Endothelial cell of umbilical vein (primary cell): ENCODE measurements at regions not wholly inside any gene's neighbourhood (a gene's known extent, or its start where the extent isn't known, plus 50 kb on each side); places are given as distances from the start of the nearest gene placed in this dataset.

Source experiments
- BruUV-seq: library from RNA; stranded (reverse); fragments of 400-500 nt; replicated peaks from 2 replicates; lab custom pipeline; 2021; lab: Mats Ljungman, UMichigan
- CTCF ChIA-PET: fragments of 300-600, 350-600 bp; sonication (Branson Sonifier 250); formaldehyde crosslinking; loops from one replicate; lab custom pipeline; 2021; ENCODE audit warnings: antibody characterized with exemption, inconsistent platforms; lab: Charles Lee
- POLR2A ChIA-PET: fragments of 300-600, 350-600 bp; sonication (Branson Sonifier 250); formaldehyde crosslinking; loops from one replicate; lab custom pipeline; 2021; ENCODE audit warnings: antibody characterized with exemption, inconsistent platforms; lab: Charles Lee
- DNase-seq: peaks from one replicate; pipeline ENCODE4 v3.0.0-alpha.2; 2011; ENCODE audit warnings: low read depth, low spot score
- FAIRE-seq: peaks from 2 replicates; lab custom pipeline; 2011; peaks lifted over from hg19 to GRCh38; lab: Jason Lieb, UNC
- H2AFZ ChIP-seq: 2 replicates; pipeline ENCODE4 v1.6.0; 2012; ENCODE audit warnings: low read depth, low read length, control low read depth, inconsistent platforms
- H3K27ac ChIP-seq: 2 replicates; pipeline ENCODE4 v1.5.1; 2011; ENCODE audit warnings: low read depth, mild to moderate bottlenecking, control low read depth, low read length, moderate library complexity; ENCODE audit not compliant: insufficient read depth
- H3K27me3 ChIP-seq, 2 experiments: 2 replicates each; pipeline versions ENCODE4 v1.6.0 to v1.6.1; 2011; ENCODE audit warnings: low read length in 2 of 2, mixed read lengths in 1 of 2; ENCODE audit not compliant: control insufficient read depth in 2 of 2, insufficient read depth in 2 of 2
- H3K36me3 ChIP-seq, 2 experiments: 2 replicates in 1 of 2; 3 replicates in 1 of 2; pipeline ENCODE4 v1.5.1; 2011; ENCODE audit warnings: low read length in 2 of 2, mild to moderate bottlenecking in 1 of 2, moderate library complexity in 1 of 2; ENCODE audit not compliant: control insufficient read depth in 2 of 2, insufficient read depth in 2 of 2; ENCODE audit errors: extremely low read depth in 1 of 2
- H3K4me1 ChIP-seq: 3 replicates; pipeline ENCODE4 v1.5.1; 2011; ENCODE audit warnings: mild to moderate bottlenecking, low read length; ENCODE audit not compliant: control insufficient read depth, insufficient read depth; ENCODE audit errors: extremely low read depth
- H3K4me2 ChIP-seq: 2 replicates; pipeline ENCODE4 v1.6.1; 2011; ENCODE audit warnings: low read length, control low read depth, mixed read lengths; ENCODE audit not compliant: insufficient read depth
- H3K4me3 ChIP-seq, 3 experiments: fragments of 200-600 bp in 1 of 3; sonication (generic), shearing (Covaris generic) in 1 of 3; replicated peaks in 1 of 3; 2 replicates each; pipeline ENCODE4 v1.5.1; 2011 to 2016; ENCODE audit warnings: control low read depth in 3 of 3, low read length in 3 of 3, mild to moderate bottlenecking in 2 of 3, inconsistent platforms in 1 of 3, low read depth in 1 of 3, moderate library complexity in 1 of 3; ENCODE audit not compliant: insufficient read depth in 1 of 3
- H3K79me2 ChIP-seq: 2 replicates; pipeline ENCODE4 v1.6.0; 2012; ENCODE audit warnings: low read length, inconsistent platforms; ENCODE audit not compliant: control insufficient read depth, insufficient read depth
- H3K9ac ChIP-seq: replicated peaks from 2 replicates; pipeline ENCODE3; 2011; ENCODE audit warnings: low read length, control low read depth; ENCODE audit not compliant: insufficient read depth; ENCODE audit errors: extremely low read depth
- H3K9me1 ChIP-seq: replicated peaks from 3 replicates; pipeline ENCODE4 v1.6.0; 2011; ENCODE audit warnings: mild to moderate bottlenecking, low read length; ENCODE audit not compliant: control insufficient read depth, insufficient read depth; ENCODE audit errors: extremely low read depth
- H3K9me3 ChIP-seq: replicated peaks from 2 replicates; pipeline ENCODE4 v1.5.1; 2012; ENCODE audit warnings: low read length, inconsistent platforms; ENCODE audit not compliant: control insufficient read depth, insufficient read depth
- H4K20me1 ChIP-seq: replicated peaks from 2 replicates; pipeline ENCODE3; 2011; ENCODE audit warnings: mild to moderate bottlenecking, low read length; ENCODE audit not compliant: control insufficient read depth, insufficient read depth; ENCODE audit errors: extremely low read depth
- CTCF ChIP-seq, 2 donors: IDR thresholded peaks; 1 replicate in 1 of 2; 2 replicates in 1 of 2; pipeline ENCODE4 v1.5.1; 2011; ENCODE audit warnings: low read length in 2 of 2, mild to moderate bottlenecking in 2 of 2, moderate library complexity in 2 of 2, control low read depth in 1 of 2, inconsistent platforms in 1 of 2, low read depth in 1 of 2; ENCODE audit not compliant: insufficient read depth in 1 of 2; ENCODE audit errors: extremely low read depth in 1 of 2
- EZH2 ChIP-seq: IDR thresholded peaks from 2 replicates; pipeline ENCODE4 v1.6.1; 2012; ENCODE audit warnings: borderline replicate concordance, low read depth, mild to moderate bottlenecking, moderate library complexity, low read length, inconsistent platforms; ENCODE audit not compliant: severe bottlenecking
- GATA2 ChIP-seq: IDR thresholded peaks from 2 replicates; pipeline ENCODE4 v1.7.0; 2011; ENCODE audit warnings: low read depth, mild to moderate bottlenecking, moderate library complexity, mixed read lengths, low read length; ENCODE audit not compliant: insufficient read length, insufficient read depth
- JUN ChIP-seq: IDR thresholded peaks from 2 replicates; pipeline ENCODE4 v1.6.1; 2011; ENCODE audit warnings: borderline replicate concordance, low read depth; ENCODE audit not compliant: insufficient read length, insufficient read depth
- POLR2A ChIP-seq: IDR thresholded peaks from 2 replicates; pipeline ENCODE4 v1.6.1; 2012; ENCODE audit warnings: low read depth, mild to moderate bottlenecking, control low read depth, low read length
- POLR2AphosphoS5 ChIP-seq: IDR thresholded peaks from 2 replicates; pipeline ENCODE4 v1.6.1; 2012; ENCODE audit warnings: low read depth, mild to moderate bottlenecking, control low read depth, low read length, moderate library complexity; ENCODE audit not compliant: insufficient read depth
- dilution Hi-C: fragments of 300-500 bp; cut with MboI; formaldehyde crosslinking; loops from one replicate; pipeline ENCODE4 v1.15.0; 2019; ENCODE audit warnings: low sequenced_read_pairs; ENCODE audit not compliant: extremely low pct_ligation_motif_present
- intact Hi-C: fragments of 100-400 bp; cut with micrococcal nuclease; formaldehyde crosslinking; loops from one replicate; pipeline ENCODE4 v1.10.0; 2022
- TF ChIP-seq, protein P1 (sequence below): IDR thresholded peaks from 2 replicates; pipeline ENCODE4 v1.6.1; 2011; ENCODE audit not compliant: insufficient read depth, insufficient read length

GRCh38 chr3:59406943-59407342 is 357.1 kb upstream of the CFAP20DC start:
- Histone ChIP-seq H3K27ac (no peak overlapping the region), H3K79me2 (no peaks in the 10 kb centered on the region), H3K9me1 (no peaks in the 10 kb centered on the region), H3K4me1 (no peaks in the 10 kb centered on the region), H3K4me3 (no peak overlapping the region), H3K9me3 (no peaks in the 10 kb centered on the region), H2AFZ (no peak overlapping the region), H3K4me2 (no peak overlapping the region), H3K27me3 (no peaks in the 10 kb centered on the region), H4K20me1 (no peaks in the 10 kb centered on the region), H3K9ac (no peak overlapping the region), H3K36me3 (no peaks in the 10 kb centered on the region)
- ChIA-PET POLR2A (no interaction called here), CTCF (no interaction called here)
- no TSS peak for BruUV-seq
- TF ChIP-seq EZH2 (no peak), POLR2AphosphoS5 (no peak), JUN (no peak)
- TF ChIP-seq, protein P1, sequence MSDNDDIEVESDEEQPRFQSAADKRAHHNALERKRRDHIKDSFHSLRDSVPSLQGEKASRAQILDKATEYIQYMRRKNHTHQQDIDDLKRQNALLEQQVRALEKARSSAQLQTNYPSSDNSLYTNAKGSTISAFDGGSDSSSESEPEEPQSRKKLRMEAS = no peak
- FAIRE-seq (no peak), DNase-seq (no peak)
- intact Hi-C loops = no loop called here
- dilution Hi-C loops = no loop called here

DNA sequence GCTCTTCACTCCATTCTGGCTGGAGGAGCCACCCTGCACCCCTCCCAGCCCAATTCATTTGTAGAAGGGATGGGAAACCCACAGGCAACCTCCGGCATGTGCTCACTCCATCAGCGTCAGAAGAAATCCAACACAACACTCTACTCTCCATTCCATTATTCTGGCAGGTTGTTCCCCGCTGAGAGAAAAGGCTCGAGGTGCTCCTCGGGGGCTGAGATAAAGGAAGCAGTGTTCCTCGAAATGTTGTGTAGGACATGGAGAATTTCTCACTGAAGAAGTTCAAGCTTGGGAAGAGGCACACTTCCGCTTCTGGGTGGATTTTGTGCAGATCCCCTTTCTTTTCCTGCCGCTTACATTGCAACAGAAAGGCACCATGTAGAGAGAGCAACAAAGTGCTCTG is 355.0 kb upstream of the CFAP20DC start:
- POLR2A ChIA-PET = no interaction called here
- no TSS peak for BruUV-seq
- DNase-seq = no peak

More for the DNA sequence above, 355.0 kb upstream of the CFAP20DC start:
- intact Hi-C loops = no loop called here
- no peaks in the 10 kb centered on the region for H3K27me3 ChIP-seq
- no peaks in the 10 kb centered on the region for H3K4me1 ChIP-seq
- no peak overlapping the region for H3K4me2 ChIP-seq
- H3K79me2 ChIP-seq = no peaks in the 10 kb centered on the region
- no peaks in the 10 kb centered on the region for H4K20me1 ChIP-seq
- FAIRE-seq = no peak
- H3K9me1 ChIP-seq = no peaks in the 10 kb centered on the region
- CTCF ChIA-PET = no interaction called here
- no peaks in the 10 kb centered on the region for H3K9me3 ChIP-seq
- TF ChIP-seq GATA2 = no peak
- TF ChIP-seq JUN = no peak
- no peak for TF ChIP-seq POLR2AphosphoS5
- TF ChIP-seq CTCF (IDR thresholded peaks at IDR 0.05; ENCODE audit: extremely low read depth in 1 of 2, insufficient read depth in 1 of 2, low read depth in 1 of 2, low read length in 2 of 2) = no peak
- TF ChIP-seq EZH2 = no peak
- TF ChIP-seq POLR2A = no peak
- no peaks in the 10 kb centered on the region for H3K36me3 ChIP-seq
- H3K27ac ChIP-seq = no peak overlapping the region
- H3K9ac ChIP-seq = no peak overlapping the region
- H3K4me3 ChIP-seq = no peak overlapping the region
- dilution Hi-C loops = no loop called here
- no peak overlapping the region for H2AFZ ChIP-seq
